ENCODE measurements at regions not wholly inside any gene's neighbourhood (a gene's known extent, or its start where the extent isn't known, plus 50 kb on each side); places are given as distances from the start of the nearest gene placed in this dataset.

- TF ChIP-seq CTCF (IDR thresholded peaks at IDR 0.05) (no peak), POLR2A (IDR thresholded peaks at IDR 0.05) (no peak)
These were observed 147.4 kb downstream of the BBOX1 start for GRCh38 chr11:27187848-27188621.

Data from uterus (tissue), 2 donors.